Smooth muscle cell (in vitro differentiated cells): ENCODE measurements at regions not wholly inside any gene's neighbourhood (a gene's known extent, or its start where the extent isn't known, plus 50 kb on each side); places are given as distances from the start of the nearest gene placed in this dataset.

Source experiments
- DNase-seq: peaks from one replicate; lab custom pipeline; 2025; ENCODE audit not compliant: unreplicated experiment; lab: John Stamatoyannopoulos, UW
- H2AFZ ChIP-seq: fragments of 200-600 bp; sonication (generic); 2 replicates; pipeline ENCODE4 v1.6.0; 2016; ENCODE audit warnings: antibody characterized with exemption, low read depth, mild to moderate bottlenecking
- H3F3A ChIP-seq: fragments of 200-600 bp; sonication (generic); 2 replicates; pipeline ENCODE4 v1.6.0; 2017; ENCODE audit warnings: antibody characterized with exemption, low read depth
- H3K27ac ChIP-seq: fragments of 200-600 bp; sonication (generic); 2 replicates; pipeline ENCODE4 v1.5.1; 2016; ENCODE audit warnings: low read depth, mild to moderate bottlenecking
- H3K27me3 ChIP-seq: fragments of 200-600 bp; sonication (generic); 2 replicates; pipeline ENCODE4 v1.6.1; 2016; ENCODE audit warnings: low read depth, mild to moderate bottlenecking
- H3K36me3 ChIP-seq: fragments of 200-600 bp; sonication (generic); 2 replicates; pipeline ENCODE4 v1.5.1; 2016; ENCODE audit warnings: low read depth
- H3K4me1 ChIP-seq: fragments of 200-600 bp; sonication (generic); 2 replicates; pipeline ENCODE4 v1.5.1; 2016; ENCODE audit warnings: low read depth
- H3K4me2 ChIP-seq: fragments of 200-600 bp; sonication (generic); 2 replicates; pipeline ENCODE4 v1.6.0; 2016; ENCODE audit warnings: mild to moderate bottlenecking
- H3K4me3 ChIP-seq: fragments of 200-600 bp; sonication (generic); 2 replicates; pipeline ENCODE4 v1.5.1; 2016; ENCODE audit warnings: mild to moderate bottlenecking
- H3K79me2 ChIP-seq: fragments of 200-600 bp; sonication (generic); 2 replicates; pipeline ENCODE4 v1.6.0; 2016; ENCODE audit warnings: low read depth, mild to moderate bottlenecking
- H3K9ac ChIP-seq: fragments of 200-600 bp; sonication (generic); 2 replicates; pipeline ENCODE4 v1.6.0; 2016; ENCODE audit warnings: low read depth
- H3K9me3 ChIP-seq: fragments of 200-600 bp; sonication (generic); replicated peaks from 2 replicates; pipeline ENCODE4 v1.5.1; 2016; ENCODE audit warnings: low read depth
- H4K20me1 ChIP-seq: fragments of 200-600 bp; sonication (generic); 2 replicates; pipeline ENCODE4 v1.6.0; 2016; ENCODE audit warnings: low read depth
- WGBS: methylation state at CpG from one replicate; pipeline ENCODE4 v1.1.7; 2016; ENCODE audit warnings: low lambda C conversion rate; 5-methylcytosine and 5-hydroxymethylcytosine counted together
- TF ChIP-seq, protein P1 (sequence below): fragments of 200-600 bp; sonication (generic); IDR thresholded peaks from 2 replicates; pipeline ENCODE4 v1.5.1; 2017; ENCODE audit warnings: borderline replicate concordance, mild to moderate bottlenecking, antibody characterized with exemption; ENCODE audit not compliant: insufficient read depth, poor library complexity, severe bottlenecking

- H2AFZ ChIP-seq, result no peak overlapping the region
- H3F3A ChIP-seq, result peaks cover 10% of the 10 kb centered on the region
- peak overlapping the region; percentile 37 for H3K27ac ChIP-seq
- H3K27me3 ChIP-seq, result no peaks in the 10 kb centered on the region
- no peak overlapping the region for H3K9ac ChIP-seq
- no peak overlapping the region for H3K4me3 ChIP-seq
- H3K36me3 ChIP-seq, result no peaks in the 10 kb centered on the region
- no peaks in the 10 kb centered on the region for H4K20me1 ChIP-seq
- H3K4me2 ChIP-seq, result peak overlapping the region; percentile 61
- TF ChIP-seq, protein P1, sequence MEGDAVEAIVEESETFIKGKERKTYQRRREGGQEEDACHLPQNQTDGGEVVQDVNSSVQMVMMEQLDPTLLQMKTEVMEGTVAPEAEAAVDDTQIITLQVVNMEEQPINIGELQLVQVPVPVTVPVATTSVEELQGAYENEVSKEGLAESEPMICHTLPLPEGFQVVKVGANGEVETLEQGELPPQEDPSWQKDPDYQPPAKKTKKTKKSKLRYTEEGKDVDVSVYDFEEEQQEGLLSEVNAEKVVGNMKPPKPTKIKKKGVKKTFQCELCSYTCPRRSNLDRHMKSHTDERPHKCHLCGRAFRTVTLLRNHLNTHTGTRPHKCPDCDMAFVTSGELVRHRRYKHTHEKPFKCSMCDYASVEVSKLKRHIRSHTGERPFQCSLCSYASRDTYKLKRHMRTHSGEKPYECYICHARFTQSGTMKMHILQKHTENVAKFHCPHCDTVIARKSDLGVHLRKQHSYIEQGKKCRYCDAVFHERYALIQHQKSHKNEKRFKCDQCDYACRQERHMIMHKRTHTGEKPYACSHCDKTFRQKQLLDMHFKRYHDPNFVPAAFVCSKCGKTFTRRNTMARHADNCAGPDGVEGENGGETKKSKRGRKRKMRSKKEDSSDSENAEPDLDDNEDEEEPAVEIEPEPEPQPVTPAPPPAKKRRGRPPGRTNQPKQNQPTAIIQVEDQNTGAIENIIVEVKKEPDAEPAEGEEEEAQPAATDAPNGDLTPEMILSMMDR, result no peak
- 95% methylated on average over 8 of the region's 8 CpGs for WGBS
- H3K79me2 ChIP-seq, result no peaks in the 10 kb centered on the region
- no peaks in the 10 kb centered on the region for H3K9me3 ChIP-seq
- DNase-seq, result no peak
- no peaks in the 10 kb centered on the region for H3K4me1 ChIP-seq
Observed at GRCh38 chr21:45350206-45350854, 54.6 kb upstream of the COL18A1 start.

DNA sequence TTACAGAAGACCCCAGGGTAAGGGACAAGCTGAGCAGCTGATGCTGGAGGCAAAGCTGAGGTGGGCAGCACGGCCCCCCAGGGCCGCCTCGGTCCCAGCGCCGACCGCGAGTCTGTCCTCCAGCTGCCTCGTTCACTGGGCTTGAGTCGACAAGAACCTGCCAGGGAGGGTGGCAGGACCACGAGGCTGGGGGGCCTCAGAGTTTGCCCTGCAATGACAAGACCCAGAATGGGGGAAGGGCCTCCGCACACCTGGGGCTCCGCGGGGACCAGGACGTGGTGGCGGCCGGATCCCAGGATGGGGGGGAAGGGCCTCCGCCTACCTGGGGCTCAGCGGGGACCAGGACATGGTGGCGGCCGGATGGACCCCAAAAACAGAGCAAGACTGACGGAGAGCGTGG, 53.9 kb upstream of the COL18A1 start:
- H2AFZ ChIP-seq, result no peak overlapping the region
- no peaks in the 10 kb centered on the region for H3K36me3 ChIP-seq
- H3K9ac ChIP-seq, result no peak overlapping the region
- H3K27ac ChIP-seq, result no peak overlapping the region
- no peaks in the 10 kb centered on the region for H3K9me3 ChIP-seq
- no peaks in the 10 kb centered on the region for H3K79me2 ChIP-seq
- H3K4me2 ChIP-seq, result no peak overlapping the region
- H3K27me3 ChIP-seq, result no peaks in the 10 kb centered on the region
- WGBS, result 98% methylated on average over 22 of the region's 22 CpGs
- H3K4me3 ChIP-seq, result no peak overlapping the region
- no peaks in the 10 kb centered on the region for H3K4me1 ChIP-seq
- TF ChIP-seq, protein P1, result no peak
- peaks cover 10% of the 10 kb centered on the region for H3F3A ChIP-seq
- no peaks in the 10 kb centered on the region for H4K20me1 ChIP-seq
- no peak for DNase-seq

- DNase-seq, result no peak
- 77% methylated on average over 12 of the region's 12 CpGs for WGBS
Observed at GRCh38 chr21:45351526-45352275, 53.3 kb upstream of the COL18A1 start.

More at GRCh38 chr21:45351526-45352275, 53.3 kb upstream of the COL18A1 start:
- H2AFZ ChIP-seq, result no peak overlapping the region
- H3K4me2 ChIP-seq, result no peak overlapping the region
- no peak overlapping the region for H3K9ac ChIP-seq
- peaks cover 10% of the 10 kb centered on the region for H3F3A ChIP-seq
- no peaks in the 10 kb centered on the region for H4K20me1 ChIP-seq
- no peak overlapping the region for H3K4me3 ChIP-seq
- H3K79me2 ChIP-seq, result no peaks in the 10 kb centered on the region
- no peaks in the 10 kb centered on the region for H3K9me3 ChIP-seq
- H3K36me3 ChIP-seq, result no peaks in the 10 kb centered on the region
- peaks cover 5% of the 10 kb centered on the region for H3K4me1 ChIP-seq
- H3K27me3 ChIP-seq, result no peaks in the 10 kb centered on the region
- H3K27ac ChIP-seq, result no peak overlapping the region
- TF ChIP-seq, protein P1, result no peak
